Neural cell (in vitro differentiated cells): ENCODE measurements at regions not wholly inside any gene's neighbourhood (a gene's known extent, or its start where the extent isn't known, plus 50 kb on each side); places are given as distances from the start of the nearest gene placed in this dataset.

Experiments used
- H2AFZ ChIP-seq: fragments of 200-600, 300-800 bp; sonication (generic), shearing (Covaris generic); 2 replicates; pipeline ENCODE4 v1.6.0; 2014; ENCODE audit warnings: low read depth, mild to moderate bottlenecking, antibody characterized with exemption, low read length, moderate library complexity
- H3F3A ChIP-seq: fragments of 200-600 bp; shearing (Covaris generic); 2 replicates; pipeline ENCODE4 v1.6.1; 2016; ENCODE audit warnings: mild to moderate bottlenecking, moderate library complexity, mixed read lengths, antibody characterized with exemption, low read length; ENCODE audit not compliant: insufficient read depth, poor library complexity, severe bottlenecking
- H3K27ac ChIP-seq: fragments of 200-600, 300-800 bp; sonication (generic), shearing (Covaris generic); 2 replicates; pipeline ENCODE4 v1.5.1; 2014; ENCODE audit warnings: mild to moderate bottlenecking, low read length, moderate library complexity
- H3K27me3 ChIP-seq: fragments of 300-800, 200-600 bp; sonication (generic), shearing (Covaris generic); 2 replicates; pipeline ENCODE4 v1.6.0; 2014; ENCODE audit warnings: mild to moderate bottlenecking, low read depth, low read length, moderate library complexity; ENCODE audit not compliant: insufficient read depth
- H3K36me3 ChIP-seq: fragments of 300-800, 200-600 bp; sonication (generic), shearing (Covaris generic); 2 replicates; pipeline ENCODE4 v1.5.1; 2014; ENCODE audit warnings: mild to moderate bottlenecking, antibody characterized with exemption, low read length, moderate library complexity; ENCODE audit not compliant: insufficient read depth
- H3K4me2 ChIP-seq: fragments of 300-800, 200-600 bp; sonication (generic), shearing (Covaris generic); 2 replicates; pipeline ENCODE4 v1.6.0; 2014; ENCODE audit warnings: mild to moderate bottlenecking, low read length
- H3K4me3 ChIP-seq: fragments of 300-800, 200-600 bp; sonication (generic), shearing (Covaris generic); 2 replicates; pipeline ENCODE4 v1.5.1; 2014; ENCODE audit warnings: mild to moderate bottlenecking, low read length, moderate library complexity
- H3K79me2 ChIP-seq: fragments of 200-600 bp; shearing (Covaris generic); replicated peaks from 2 replicates; pipeline ENCODE4 v1.6.0; 2014; ENCODE audit warnings: mild to moderate bottlenecking, low read length, moderate library complexity; ENCODE audit not compliant: insufficient read depth
- H3K9ac ChIP-seq: fragments of 300-800, 200-600 bp; sonication (generic), shearing (Covaris generic); 2 replicates; pipeline ENCODE4 v1.6.1; 2016; ENCODE audit warnings: mild to moderate bottlenecking, low read length, mixed read lengths
- H3K9me2 ChIP-seq: fragments of 200-600 bp; shearing (Covaris generic); 2 replicates; pipeline ENCODE4 v1.6.1; 2016; ENCODE audit warnings: mild to moderate bottlenecking, low read length, mixed read lengths; ENCODE audit not compliant: insufficient read depth
- H3K9me3 ChIP-seq: fragments of 200-600, 300-800 bp; sonication (generic), shearing (Covaris generic); 2 replicates; pipeline ENCODE4 v1.6.1; 2016; ENCODE audit warnings: mild to moderate bottlenecking, mixed run types, low read length, moderate library complexity, mixed read lengths
- H4K20me1 ChIP-seq: fragments of 200-600 bp; shearing (Covaris generic); 2 replicates; pipeline ENCODE4 v1.6.1; 2016; ENCODE audit warnings: mild to moderate bottlenecking, mixed run types; ENCODE audit not compliant: insufficient read depth
- CTCF ChIP-seq: fragments of 450-650 bp; IDR thresholded peaks from 2 replicates; pipeline ENCODE4 v1.5.1; 2014; ENCODE audit warnings: antibody characterized with exemption, mild to moderate bottlenecking, moderate library complexity; ENCODE audit not compliant: poor library complexity, severe bottlenecking
- EP300 ChIP-seq: fragments of 450-650 bp; conservative IDR thresholded peaks from 2 replicates; pipeline ENCODE4 v1.6.1; 2014; ENCODE audit warnings: antibody characterized with exemption, mild to moderate bottlenecking, moderate library complexity; ENCODE audit not compliant: poor library complexity, severe bottlenecking
- EZH2 ChIP-seq: fragments of 200-600, 300-800 bp; shearing (Covaris generic), sonication (generic); IDR thresholded peaks from 2 replicates; pipeline ENCODE4 v1.6.1; 2014; ENCODE audit warnings: antibody characterized with exemption, low read length, borderline replicate concordance, mild to moderate bottlenecking; ENCODE audit not compliant: insufficient read depth, poor library complexity, severe bottlenecking
- MXI1 ChIP-seq: fragments of 450-650 bp; conservative IDR thresholded peaks from 2 replicates; pipeline ENCODE4 v1.6.1; 2014; ENCODE audit warnings: antibody characterized with exemption, mild to moderate bottlenecking; ENCODE audit not compliant: poor library complexity, severe bottlenecking
- POLR2AphosphoS5 ChIP-seq: IDR thresholded peaks from 2 replicates; pipeline ENCODE4 v1.6.1; 2012
- RAD21 ChIP-seq: fragments of 450-650 bp; conservative IDR thresholded peaks from 2 replicates; pipeline ENCODE4 v1.6.1; 2014; ENCODE audit warnings: antibody characterized with exemption, mild to moderate bottlenecking, moderate library complexity
- REST ChIP-seq: IDR thresholded peaks from 2 replicates; pipeline ENCODE4 v1.6.1; 2012; ENCODE audit warnings: borderline replicate concordance
- SMC3 ChIP-seq: fragments of 450-650 bp; conservative IDR thresholded peaks from 2 replicates; pipeline ENCODE4 v1.6.1; 2014; ENCODE audit warnings: antibody characterized with exemption, mild to moderate bottlenecking, moderate library complexity; ENCODE audit not compliant: poor library complexity
- TAF1 ChIP-seq: IDR thresholded peaks from 2 replicates; pipeline ENCODE4 v1.6.1; 2012; ENCODE audit warnings: low read depth

- no peaks in the 10 kb centered on the region for H3K9me3 ChIP-seq
- H2AFZ ChIP-seq: no peak overlapping the region
- TF ChIP-seq REST (no peak), TAF1 (no peak), POLR2AphosphoS5 (no peak), EP300 (no peak), EZH2 (no peak), RAD21 (no peak), CTCF (no peak), MXI1 (no peak), SMC3 (no peak)
- no peak overlapping the region for H3K9ac ChIP-seq
- H3K27me3 ChIP-seq: no peaks in the 10 kb centered on the region
- H3K4me3 ChIP-seq: no peak overlapping the region
- no peak overlapping the region for H3K4me2 ChIP-seq
- no peaks in the 10 kb centered on the region for H3K36me3 ChIP-seq
- no peaks in the 10 kb centered on the region for H4K20me1 ChIP-seq
- H3F3A ChIP-seq: no peaks in the 10 kb centered on the region
- no peaks in the 10 kb centered on the region for H3K9me2 ChIP-seq
- no peaks in the 10 kb centered on the region for H3K79me2 ChIP-seq
- no peak overlapping the region for H3K27ac ChIP-seq
Measured at GRCh38 chr21:29406385-29406784, 107.7 kb downstream of the BACH1 start.

- Histone ChIP-seq H2AFZ (no peak overlapping the region), H3K79me2 (no peaks in the 10 kb centered on the region)
Measured at GRCh38 chr21:29407571-29407970, 108.8 kb downstream of the BACH1 start.

More at GRCh38 chr21:29407571-29407970, 108.8 kb downstream of the BACH1 start:
- H4K20me1 ChIP-seq: no peaks in the 10 kb centered on the region
- H3K27ac ChIP-seq: no peak overlapping the region
- no peak for TF ChIP-seq TAF1
- no peak for TF ChIP-seq EZH2
- TF ChIP-seq RAD21: no peak
- TF ChIP-seq POLR2AphosphoS5: no peak
- no peak for TF ChIP-seq REST
- TF ChIP-seq SMC3: no peak
- no peak for TF ChIP-seq MXI1
- TF ChIP-seq CTCF: no peak
- no peak for TF ChIP-seq EP300
- no peaks in the 10 kb centered on the region for H3F3A ChIP-seq
- H3K27me3 ChIP-seq: no peaks in the 10 kb centered on the region
- H3K9me2 ChIP-seq: no peaks in the 10 kb centered on the region
- H3K36me3 ChIP-seq: no peaks in the 10 kb centered on the region
- H3K9me3 ChIP-seq: no peaks in the 10 kb centered on the region
- no peak overlapping the region for H3K4me3 ChIP-seq
- no peak overlapping the region for H3K9ac ChIP-seq
- no peak overlapping the region for H3K4me2 ChIP-seq
